GM21529 (cell line): ENCODE measurements at regions not wholly inside any gene's neighbourhood (a gene's known extent, or its start where the extent isn't known, plus 50 kb on each side); places are given as distances from the start of the nearest gene placed in this dataset.
"Not testable (repeated sequence)": the region's sequence is repeated elsewhere in the genome, so short reads cannot be mapped to it uniquely, and the experiment has no call there.

ENCODE experiments used
- ATAC-seq: cut with Tn5 transposase; IDR thresholded peaks from one replicate; pipeline ENCODE4 v1.9.1; 2021; ENCODE audit not compliant: unreplicated experiment

DNA sequence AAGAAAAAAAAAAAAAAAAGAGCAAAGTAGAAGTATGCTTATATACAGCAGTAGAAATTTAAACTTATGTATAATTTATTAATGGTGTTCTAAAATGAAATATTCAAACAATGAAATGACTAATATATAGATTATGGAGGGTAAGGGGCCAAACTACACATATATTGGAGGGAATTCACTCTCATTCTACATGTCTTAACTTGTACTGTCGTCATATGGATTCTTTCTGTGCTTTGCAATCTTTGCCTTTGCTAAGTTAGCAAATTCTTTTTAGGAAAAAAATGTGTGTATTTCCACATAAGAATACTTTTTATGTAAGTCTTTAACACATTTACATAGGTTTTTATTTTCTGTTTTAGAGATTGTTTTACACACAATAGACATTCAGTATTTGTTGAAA is 118.9 kb upstream of the MBNL1 start:
- ATAC-seq, result no peak

DNA sequence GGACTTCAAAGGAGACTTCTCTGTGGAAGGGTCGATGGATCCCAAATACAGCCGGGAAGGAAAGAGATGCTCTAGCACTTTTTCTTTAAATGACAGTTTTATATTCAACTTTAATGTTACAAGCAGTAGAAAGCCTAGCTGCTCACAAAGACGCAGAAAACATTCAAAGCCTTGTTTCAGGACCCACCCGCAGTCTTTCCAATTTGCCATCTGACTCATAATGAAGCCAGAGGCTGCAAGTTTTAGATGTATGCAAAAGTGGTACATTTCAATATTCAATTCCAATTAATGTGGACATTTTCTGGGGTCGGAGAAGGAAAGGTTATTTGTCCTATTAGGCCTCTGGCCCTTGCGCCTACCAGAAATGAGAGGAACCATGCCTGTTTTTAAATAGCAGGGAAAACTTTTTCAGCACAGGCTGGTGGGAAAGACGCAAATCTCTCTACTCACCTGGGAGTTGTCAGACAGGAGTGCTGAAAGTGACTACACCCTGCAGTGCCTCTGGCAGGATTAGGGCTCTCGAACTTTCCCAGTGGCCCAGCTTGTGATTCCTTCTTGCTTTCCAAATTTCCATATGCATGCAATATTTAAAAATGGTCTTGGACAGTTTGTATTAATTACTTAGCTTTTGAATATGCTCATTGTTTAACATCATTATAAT is 117.4 kb upstream of the MBNL1 start:
- peak; percentile 73 for ATAC-seq

DNA sequence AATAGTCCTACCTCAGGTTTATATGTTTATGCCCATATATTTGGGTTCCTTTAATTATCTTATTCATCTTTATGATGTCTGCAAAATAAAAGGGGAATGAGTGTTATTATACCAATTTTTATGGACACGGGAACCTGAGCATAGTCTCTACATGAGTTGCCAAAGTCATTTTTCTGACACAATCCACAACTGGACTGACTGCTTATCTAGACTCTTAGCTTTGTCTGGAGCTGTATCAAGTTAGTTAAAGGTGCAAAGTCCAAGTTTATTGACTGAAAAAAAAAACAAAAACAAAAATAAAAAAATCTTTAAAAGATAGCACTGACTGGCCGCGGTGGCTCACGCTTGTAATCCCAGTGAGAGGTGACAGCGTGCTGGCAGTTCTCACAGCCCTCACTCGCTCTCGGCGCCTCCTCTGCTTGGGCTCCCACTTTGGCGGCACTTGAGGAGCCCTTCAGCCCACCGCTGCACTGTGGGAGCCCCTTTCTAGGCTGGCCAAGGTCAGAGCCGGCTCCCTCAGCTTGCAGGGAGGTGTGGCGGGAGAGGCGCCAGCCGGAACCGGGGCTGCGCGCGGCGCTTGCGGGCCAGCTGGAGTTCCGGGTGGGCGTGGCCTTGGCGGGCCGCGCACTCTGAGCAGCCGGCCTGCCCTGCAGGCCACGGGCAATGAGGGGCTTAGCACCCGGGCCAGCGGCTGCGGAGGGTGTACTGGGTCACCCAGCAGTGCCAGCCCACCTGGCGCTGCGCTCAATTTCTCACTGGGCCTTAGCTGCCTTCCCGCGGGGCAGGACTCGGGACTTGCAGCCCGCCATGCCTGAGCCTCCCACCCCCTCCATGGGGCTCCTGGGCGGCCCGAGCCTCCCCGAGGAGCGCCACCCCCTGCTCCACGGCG is 116.6 kb upstream of the MBNL1 start:
- not testable (repeated sequence) for ATAC-seq

DNA sequence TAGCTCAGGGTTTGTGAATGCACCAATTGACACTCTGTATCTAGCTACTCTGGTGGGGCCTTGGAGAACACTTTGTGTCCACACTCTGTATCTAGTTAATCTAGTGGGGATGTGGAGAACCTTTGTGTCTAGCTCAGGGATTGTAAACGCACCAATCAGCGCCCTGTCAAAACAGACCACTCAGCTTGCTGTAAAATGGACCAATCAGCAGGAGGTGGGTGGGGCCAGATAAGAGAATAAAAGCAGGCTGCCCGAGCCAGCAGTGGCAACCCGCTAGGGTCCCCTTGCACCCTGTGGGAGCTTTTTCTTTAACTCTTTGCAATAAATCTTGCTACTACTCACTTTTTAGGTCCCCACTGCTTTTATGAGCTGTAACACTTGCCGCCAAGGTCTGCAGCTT is 115.6 kb upstream of the MBNL1 start:
- not testable (repeated sequence) for ATAC-seq

DNA sequence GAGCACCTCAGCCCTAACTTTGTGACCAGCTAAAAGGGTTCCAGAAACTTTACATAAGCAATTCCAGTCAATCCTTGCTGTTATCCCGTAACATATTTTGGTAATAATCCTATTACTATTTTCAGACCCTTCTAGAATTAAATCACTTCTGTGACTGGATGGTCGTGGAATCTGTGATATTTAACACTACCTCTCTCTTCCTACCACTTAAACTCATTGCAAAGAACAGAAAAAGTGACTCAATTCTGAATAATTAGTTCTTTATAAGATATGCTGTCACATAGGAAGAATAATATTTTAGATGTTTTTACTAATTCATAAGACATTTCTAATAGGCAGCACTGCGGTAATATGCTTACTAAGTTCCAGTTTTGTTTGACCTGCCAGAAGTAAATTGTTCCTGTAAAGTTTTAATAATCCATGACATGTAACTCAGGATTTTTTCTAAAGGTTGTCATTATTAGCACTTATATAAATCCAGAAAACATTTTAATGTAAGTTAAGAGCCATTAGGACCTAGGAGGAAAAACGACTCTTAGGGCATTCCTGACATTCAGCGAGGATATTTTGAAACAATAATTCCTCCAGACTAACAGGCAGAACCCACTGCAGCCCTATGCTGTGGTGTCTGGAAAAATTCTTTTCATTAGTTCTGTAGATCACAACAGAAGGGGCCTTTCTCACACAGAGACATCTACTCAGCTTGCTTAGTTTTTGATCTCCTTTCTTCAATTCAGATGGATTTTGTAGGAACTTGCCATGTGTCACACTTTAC is 113.3 kb upstream of the MBNL1 start:
- ATAC-seq, result no peak

DNA sequence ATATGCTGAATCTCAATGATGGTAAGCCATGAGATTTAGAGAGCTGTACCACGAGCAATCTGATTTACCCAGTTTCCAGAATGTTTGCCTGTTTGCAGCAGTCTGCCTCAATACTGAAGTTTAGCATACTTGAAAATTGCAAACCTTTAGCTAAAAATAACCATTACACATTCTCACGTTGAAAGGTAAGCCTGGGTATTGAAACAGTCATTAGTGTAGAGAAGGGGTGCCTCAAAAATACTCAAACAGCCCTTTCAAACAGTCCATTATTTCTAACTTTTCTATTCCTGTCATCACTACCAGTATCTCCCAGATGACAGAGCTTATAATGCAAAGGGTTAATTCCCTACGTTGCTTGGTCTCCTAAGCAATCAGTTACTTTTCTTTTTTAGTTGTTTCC is 111.8 kb upstream of the MBNL1 start:
- ATAC-seq, result peak; percentile 60

DNA sequence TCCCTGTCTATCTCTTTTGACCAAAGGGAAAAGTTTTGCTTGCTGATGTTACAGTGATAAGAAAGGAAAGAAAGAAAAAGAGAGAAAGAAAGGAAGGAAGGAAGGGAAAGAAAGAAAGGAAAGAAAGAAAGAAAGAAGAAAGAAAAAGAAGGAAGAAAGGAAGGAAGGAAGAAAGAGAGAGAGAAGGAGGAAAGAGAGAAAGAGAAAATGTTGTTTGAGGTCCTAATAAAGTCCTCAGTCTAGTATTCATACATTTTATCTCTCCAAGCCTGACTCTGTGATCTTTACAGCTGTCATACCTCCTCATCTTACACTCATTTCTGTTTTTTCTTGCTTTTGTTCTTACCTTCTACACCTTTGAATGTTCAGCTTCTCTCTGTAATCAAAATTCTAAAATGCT is 111.4 kb upstream of the MBNL1 start:
- ATAC-seq, result no peak

DNA sequence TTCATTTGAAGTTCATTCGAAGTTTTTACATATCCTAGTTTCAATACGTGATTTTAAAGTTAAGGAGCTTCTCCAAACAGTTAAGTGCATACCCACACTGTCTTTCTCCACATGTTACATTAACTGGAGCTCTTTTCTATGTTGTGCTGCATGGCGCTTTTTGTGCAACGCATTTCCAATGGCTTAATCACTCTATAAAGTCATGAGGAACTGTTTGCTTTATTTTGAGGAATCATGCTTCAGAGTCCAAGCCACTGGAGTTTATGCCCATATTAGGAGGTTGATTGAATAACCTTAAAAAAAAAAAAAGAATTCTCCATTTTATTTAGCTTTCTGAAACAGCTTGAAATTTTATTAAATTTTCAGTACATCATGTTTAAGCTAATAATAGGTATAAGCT is 109.4 kb upstream of the MBNL1 start:
- ATAC-seq, result no peak

DNA sequence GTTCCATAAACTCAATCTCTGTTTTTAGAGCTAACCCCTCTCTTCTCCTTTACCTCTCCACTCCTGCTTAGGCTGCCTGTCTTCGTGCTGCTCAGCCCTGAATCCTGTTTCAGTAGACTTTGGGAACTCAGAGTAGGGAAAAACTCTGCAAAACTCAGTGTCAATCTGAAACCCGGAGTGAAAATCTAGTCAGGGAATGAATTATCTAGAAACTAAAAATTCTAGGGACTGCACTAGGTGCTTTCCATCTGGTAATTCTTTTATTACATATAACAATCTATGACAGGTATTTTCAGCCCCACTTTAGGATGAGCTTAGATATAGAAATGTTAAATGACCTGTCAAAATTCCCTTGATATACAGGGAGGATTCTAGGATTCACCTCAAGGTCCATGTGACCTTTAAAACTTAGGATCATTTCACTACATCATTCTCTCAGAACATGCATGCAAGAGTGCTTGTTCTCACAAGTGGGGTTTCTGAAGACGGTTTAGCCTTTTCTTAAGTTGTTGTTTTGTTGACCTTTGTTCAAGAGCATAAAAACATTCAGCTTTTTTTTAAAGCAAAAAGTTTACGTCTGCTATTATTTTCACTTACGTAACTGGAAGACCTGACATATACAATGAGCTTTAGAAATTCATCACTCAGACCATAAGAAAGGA is 108.2 kb upstream of the MBNL1 start:
- peak; percentile 42 for ATAC-seq

DNA sequence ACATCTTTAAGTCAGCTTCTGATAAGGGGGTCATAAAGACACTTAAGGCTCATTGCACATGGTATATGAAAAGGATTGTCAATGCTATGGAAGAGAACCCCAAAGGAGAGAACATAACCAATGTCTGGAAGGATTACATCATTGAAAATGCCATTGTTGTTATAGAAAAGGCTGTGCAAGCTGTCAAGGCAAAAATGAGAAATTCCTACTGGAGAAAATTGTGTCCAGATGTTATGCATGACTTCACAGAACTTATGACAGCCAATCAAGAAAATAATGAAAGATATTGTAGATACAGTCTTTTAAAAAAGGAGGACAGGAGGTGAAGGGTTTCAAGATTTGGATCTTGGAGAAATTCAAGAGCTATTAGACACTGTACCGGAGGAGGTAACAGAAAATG is 96.3 kb upstream of the MBNL1 start:
- ATAC-seq, result no peak

DNA sequence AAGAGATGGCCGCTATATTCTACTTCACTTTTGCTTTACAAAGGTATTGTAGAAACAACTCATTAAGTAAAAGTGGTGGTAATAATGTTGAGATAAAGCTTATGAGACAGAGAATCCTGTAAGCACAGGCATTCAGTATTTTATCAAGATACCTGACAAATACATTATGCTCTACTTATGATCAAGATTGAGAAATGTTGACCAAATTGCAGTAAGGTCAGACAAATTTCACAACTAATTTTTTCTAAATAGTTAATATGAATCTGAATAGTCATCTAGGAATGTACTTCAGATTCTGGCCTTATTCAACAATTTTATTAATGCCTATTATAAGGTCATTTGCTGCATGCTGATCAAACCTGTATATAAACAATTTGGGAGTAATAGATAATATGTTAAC is 95.1 kb upstream of the MBNL1 start:
- ATAC-seq, result no peak

DNA sequence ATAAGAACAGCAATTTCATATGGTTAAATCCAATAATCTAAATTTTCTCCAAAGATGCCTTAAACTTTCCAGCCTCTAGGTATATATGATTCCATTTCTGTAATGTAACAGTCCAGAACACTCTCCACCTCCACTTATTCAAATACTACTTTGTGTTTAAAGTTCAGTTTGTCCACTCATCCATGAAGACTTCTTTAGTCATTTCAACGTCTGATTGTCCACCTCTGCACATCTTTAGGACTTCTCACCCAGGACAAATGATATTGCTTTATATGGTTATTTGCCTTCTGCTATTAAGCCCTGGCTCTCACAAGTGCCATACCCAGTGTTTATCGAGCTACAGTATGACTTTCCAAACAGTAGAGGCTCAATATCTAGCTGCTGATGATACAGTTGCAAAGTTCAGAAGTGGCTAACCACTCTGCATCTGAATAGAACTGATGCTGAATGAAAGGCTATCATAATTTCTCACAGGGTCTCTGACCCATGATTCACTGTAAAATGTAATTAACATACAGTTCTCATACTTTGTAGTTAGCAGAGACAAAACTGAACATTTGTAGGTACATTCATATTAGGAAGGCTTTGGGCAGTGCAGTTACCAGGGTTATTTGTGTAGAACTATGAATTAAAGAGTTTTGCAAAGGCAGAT is 93.7 kb upstream of the MBNL1 start:
- no peak for ATAC-seq

DNA sequence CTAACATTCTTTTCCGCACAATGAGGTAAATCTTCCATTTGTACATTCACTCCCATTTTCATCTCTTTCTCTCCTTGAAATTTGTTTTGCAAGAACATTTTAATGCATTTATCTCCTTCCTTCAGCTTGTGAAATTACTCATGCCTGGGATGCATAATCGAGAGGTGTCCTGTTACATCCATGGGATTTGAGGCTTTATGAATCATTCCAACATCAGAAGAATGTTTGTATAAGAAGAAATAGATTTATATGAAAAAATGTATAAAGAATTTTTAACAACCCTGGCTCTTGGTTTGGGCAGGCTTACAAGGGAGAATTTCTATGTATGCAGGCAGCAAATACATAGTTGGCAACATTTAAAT is 93.2 kb upstream of the MBNL1 start:
- ATAC-seq, result no peak

DNA sequence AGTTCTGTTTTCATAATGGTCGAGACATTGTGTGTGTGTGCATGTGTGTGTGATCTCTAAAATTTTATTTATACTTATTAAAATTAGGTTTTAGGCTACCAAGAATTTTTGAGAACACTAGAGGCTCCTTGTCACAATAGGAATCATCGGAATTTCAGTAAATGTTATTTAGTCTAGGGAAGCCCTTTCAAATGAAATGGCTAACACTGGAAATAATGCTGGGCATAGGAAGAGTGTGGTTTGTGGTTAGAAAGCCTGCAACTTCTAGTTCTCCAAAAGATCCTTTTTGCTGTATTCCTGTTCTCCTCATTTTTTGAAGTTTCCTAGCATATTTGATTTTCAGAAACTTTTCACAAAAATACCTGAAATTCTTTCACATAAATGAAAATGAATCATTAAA is 92.5 kb upstream of the MBNL1 start:
- no peak for ATAC-seq

DNA sequence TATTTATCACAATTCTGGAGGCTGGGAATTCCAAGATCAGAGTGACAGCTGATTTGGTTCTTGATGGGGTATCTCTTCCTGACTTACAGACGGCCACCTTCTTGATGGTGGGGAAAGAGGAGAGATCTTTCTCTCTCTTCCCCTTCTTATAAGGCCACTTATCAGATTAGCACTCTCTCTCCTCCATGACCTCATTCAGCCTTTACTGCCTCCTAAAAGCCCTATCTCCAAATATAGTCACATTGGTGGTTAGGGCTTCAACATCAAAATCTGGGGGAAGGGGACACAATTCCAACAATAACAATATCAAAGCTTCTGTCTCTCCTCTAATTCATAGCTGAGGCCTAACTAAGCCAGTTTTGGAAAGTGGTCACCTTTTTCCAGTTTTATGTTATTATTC is 91.7 kb upstream of the MBNL1 start:
- ATAC-seq, result no peak

DNA sequence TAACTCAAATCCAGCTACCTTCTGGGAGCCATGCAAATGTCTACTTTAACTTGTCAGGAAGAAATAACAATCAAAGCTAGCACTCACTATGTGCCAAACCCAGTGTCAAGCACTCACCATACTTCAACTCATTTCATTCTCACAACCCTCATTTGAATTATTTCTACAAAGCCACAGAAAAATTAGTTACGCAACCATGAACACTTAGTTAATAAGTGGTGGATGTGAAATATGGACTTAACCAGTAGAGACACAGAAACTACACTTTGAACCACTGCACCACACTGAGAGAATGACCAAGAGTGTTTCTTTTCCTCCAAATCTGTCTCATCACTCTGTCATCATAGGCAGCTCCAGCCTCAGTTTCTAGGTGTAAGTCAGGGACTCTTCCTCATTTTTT is 91.0 kb upstream of the MBNL1 start:
- ATAC-seq, result peak; percentile 81

DNA sequence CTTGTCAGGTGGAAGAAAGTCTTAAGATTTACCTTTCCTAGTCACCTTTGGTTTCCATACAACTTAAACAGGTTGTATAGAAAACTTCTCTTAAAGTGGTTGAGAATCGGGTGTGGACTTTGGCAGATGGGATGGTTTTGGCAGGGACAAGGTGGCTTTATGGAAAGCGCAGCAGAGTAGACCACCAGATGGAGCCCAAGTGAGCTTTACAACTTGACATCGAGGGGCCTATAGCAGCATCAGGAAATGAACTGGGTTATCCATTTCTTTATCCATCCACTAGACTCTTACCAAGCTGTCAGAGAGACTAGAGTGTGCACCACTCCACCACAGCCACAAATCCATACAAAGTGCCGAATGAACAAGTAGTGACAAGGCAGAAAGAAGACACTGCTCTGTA is 85.3 kb upstream of the MBNL1 start:
- peak; percentile 92 for ATAC-seq

DNA sequence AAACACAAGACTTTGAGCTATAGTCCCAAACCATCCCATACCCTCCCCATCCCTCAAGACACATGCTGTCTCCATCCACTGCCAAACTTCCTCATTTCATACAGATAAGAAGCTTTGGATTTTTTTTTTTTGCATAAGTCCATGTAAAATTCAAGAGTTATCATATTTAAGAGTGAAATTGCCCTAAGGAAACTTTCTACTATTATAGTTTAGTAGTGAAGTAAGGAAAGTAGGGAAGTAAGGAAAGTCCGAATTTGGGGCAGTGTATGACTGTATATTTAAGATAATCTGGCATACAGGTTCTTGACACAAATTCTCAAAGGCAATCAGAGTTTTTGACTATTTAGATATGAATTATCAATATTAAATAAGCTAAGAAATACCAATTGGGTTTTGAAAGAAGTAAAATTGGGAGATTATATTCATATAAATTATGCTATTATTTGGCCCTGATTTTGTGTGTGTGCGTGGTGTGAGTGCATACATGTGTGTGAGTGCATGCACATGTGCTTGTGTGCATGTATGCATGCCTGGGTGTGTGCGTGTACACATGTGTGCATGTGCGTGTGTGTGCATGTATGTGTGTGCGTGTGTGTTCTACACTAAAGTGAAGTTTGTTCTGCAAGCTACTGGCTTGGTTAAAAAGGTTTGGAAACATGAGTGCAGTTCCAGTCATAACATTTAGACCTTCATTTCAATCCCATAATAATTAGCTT is 83.6 kb upstream of the MBNL1 start:
- no peak for ATAC-seq

DNA sequence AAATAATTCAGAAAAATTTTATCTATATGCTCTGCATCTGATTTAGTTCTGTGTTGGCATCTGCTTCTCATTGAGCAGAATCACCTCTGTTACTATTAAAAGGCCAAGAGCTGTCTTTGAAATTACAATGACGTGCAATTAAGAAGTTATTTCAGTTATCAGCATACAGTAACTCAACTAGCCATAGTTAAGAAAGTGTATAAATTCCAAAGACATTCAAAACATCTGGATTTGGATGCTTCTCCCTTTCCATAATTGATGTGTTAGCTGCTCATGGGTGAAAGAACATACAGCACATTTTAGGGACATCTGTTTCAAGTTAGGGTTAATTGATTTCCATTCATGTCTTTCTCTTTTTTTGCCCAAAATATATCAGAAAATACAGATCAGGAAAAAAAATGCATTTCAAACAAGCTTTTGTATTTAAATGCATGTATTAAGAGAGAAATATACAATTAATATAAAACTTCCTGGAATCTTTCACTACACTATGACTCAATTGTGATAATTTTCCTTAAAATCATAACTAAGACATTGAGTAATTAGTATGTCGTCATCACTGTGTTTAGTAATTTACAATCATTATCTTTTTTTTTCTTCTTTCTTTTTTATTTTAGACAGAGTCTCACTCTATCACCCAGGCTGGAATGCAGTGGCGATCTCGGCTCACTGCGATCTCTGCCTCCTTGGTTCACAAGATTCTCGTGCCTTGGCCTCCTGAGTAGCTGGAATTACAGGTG is 82.7 kb upstream of the MBNL1 start:
- ATAC-seq, result no peak
